ENCODE measurements at regions not wholly inside any gene's neighbourhood (a gene's known extent, or its start where the extent isn't known, plus 50 kb on each side); places are given as distances from the start of the nearest gene placed in this dataset.

DNA sequence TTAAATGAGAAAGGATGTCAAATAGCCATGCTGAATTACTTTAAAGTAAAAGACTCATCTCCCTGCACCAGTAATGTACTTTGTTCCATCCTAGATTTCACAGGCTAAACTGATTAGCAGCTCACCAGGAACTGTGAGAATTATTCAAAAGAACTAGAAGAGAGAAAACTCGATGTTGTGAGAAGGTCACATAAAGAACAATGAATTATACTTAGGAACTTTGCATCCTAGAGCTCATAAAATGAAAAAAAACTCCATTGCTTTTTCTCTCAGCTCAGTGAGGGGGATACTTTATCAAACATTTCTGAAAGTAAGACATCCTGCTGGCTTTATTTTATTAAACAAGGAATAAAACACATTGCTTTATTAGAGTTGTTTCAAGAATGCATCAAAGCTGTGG, 278.5 kb downstream of the MRPL39 start:
- Mint-ChIP-seq H3K27me3 (no peaks in the 10 kb centered on the region), H3K4me1 (ENCODE audit: low read depth) (no peaks in the 10 kb centered on the region), H3K9me3 (no peaks in the 10 kb centered on the region), H3K4me3 (no peak overlapping the region), H3K27ac (no peak overlapping the region), H3K36me3 (ENCODE audit: low read depth) (no peaks in the 10 kb centered on the region)

GRCh38 chr21:25326181-25326580, 281.1 kb downstream of the MRPL39 start:
- H3K27ac Mint-ChIP-seq, result no peak overlapping the region
- H3K4me1 Mint-ChIP-seq (ENCODE audit: low read depth), result no peaks in the 10 kb centered on the region
- no peak overlapping the region for H3K4me3 Mint-ChIP-seq
- H3K9me3 Mint-ChIP-seq, result no peaks in the 10 kb centered on the region
- no peaks in the 10 kb centered on the region for H3K36me3 Mint-ChIP-seq (ENCODE audit: low read depth)
- peaks cover 6% of the 10 kb centered on the region for H3K27me3 Mint-ChIP-seq

DNA sequence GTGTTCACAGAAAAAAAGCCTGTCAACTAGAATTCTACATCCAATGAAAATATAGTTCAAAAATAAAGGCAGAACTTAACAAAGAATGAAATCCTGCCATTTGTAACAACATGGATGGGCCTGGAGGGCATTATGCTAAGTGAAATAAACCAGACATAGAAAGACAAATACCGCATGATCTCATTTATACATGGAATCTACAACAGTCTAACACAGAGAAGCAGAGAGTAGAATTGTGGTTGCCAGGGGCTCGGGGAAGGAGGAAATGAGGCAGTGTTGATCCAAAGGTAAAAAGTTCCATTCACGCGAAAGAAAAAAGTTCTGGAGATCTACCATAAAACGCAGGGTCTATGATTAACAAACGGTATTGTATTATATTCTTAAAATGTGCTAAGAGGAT, 282.6 kb downstream of the MRPL39 start:
- peaks cover 10% of the 10 kb centered on the region for H3K27me3 Mint-ChIP-seq
- H3K4me3 Mint-ChIP-seq, result no peak overlapping the region
- no peaks in the 10 kb centered on the region for H3K4me1 Mint-ChIP-seq (ENCODE audit: low read depth)
- no peak overlapping the region for H3K27ac Mint-ChIP-seq
- H3K9me3 Mint-ChIP-seq, result no peaks in the 10 kb centered on the region
- H3K36me3 Mint-ChIP-seq (ENCODE audit: low read depth), result no peaks in the 10 kb centered on the region

- Mint-ChIP-seq H3K27me3 (peaks cover 10% of the 10 kb centered on the region), H3K4me3 (no peak overlapping the region), H3K36me3 (ENCODE audit: low read depth) (no peaks in the 10 kb centered on the region), H3K27ac (no peak overlapping the region), H3K9me3 (no peaks in the 10 kb centered on the region), H3K4me1 (ENCODE audit: low read depth) (no peaks in the 10 kb centered on the region)
These were observed 283.8 kb downstream of the MRPL39 start for GRCh38 chr21:25323356-25323949.

DNA sequence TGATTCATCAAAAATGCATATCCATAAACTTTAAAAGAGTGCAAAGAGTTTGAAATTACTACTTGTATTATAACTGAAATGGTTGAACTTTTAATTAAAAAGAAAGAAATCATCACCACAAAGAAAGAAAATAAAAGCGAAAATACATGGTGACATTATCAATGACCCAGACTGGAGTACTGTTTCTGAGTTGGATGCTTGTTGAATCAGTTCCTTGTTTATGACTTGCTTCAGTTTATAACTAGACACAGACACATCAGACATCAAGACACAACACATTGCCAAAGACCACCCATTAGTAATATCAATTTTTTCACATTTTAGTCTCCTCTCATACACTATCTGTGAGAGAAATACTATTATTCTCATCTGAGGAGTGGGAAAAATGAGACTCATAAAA, 293.0 kb downstream of the MRPL39 start:
- Mint-ChIP-seq H3K9me3 (no peaks in the 10 kb centered on the region), H3K27me3 (peaks cover 6% of the 10 kb centered on the region), H3K36me3 (ENCODE audit: low read depth) (no peaks in the 10 kb centered on the region), H3K4me3 (no peak overlapping the region), H3K4me1 (ENCODE audit: low read depth) (peaks cover 5% of the 10 kb centered on the region), H3K27ac (no peak overlapping the region)

DNA sequence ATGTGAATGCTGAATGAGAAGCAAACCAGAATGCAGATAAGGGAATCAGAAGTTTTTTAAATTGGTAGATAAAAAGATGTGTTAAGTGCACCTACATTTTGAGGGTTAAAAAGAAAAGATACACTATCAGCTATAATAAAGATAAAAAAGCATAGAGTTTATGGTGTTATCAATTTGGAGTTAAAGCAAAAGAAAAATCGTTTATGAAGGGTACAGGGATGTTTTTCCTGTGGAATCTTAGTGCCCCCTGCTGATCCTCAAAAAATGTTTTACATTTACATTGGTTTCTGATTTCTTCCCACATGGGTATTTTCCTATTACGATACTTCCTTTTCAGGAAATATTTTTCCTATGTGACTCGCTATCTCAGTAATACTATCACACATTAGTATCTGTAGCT, 293.5 kb downstream of the MRPL39 start:
- Mint-ChIP-seq H3K4me3 (no peak overlapping the region), H3K27me3 (peaks cover 6% of the 10 kb centered on the region), H3K27ac (no peak overlapping the region), H3K9me3 (peaks cover 3% of the 10 kb centered on the region), H3K36me3 (ENCODE audit: low read depth) (no peaks in the 10 kb centered on the region), H3K4me1 (ENCODE audit: low read depth) (peaks cover 5% of the 10 kb centered on the region)

- Mint-ChIP-seq H3K27ac (no peak overlapping the region), H3K36me3 (ENCODE audit: low read depth) (no peaks in the 10 kb centered on the region), H3K27me3 (no peaks in the 10 kb centered on the region), H3K4me1 (ENCODE audit: low read depth) (no peaks in the 10 kb centered on the region), H3K9me3 (peaks cover 8% of the 10 kb centered on the region), H3K4me3 (no peak overlapping the region)
These were observed 299.8 kb downstream of the MRPL39 start for GRCh38 chr21:25307489-25307888.

DNA sequence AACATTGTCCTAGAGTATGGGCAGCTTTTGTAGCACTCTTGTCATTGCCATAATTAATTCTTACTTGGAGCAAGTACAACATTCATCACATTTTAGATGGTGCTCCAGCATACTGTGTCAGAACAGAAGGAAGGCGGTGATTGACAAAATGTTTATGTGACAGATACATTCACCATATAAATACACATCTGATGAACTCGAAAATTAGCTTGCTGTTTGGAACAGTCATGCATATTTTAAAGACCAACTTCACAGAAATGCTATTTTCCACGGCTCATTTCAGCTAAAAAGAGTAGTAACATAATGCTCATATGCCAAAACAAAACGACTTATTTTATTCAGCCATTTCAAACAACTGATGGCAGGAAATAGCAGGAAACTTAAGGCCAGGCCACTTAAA, 302.7 kb downstream of the MRPL39 start:
- no peaks in the 10 kb centered on the region for H3K36me3 Mint-ChIP-seq (ENCODE audit: low read depth)
- peaks cover 8% of the 10 kb centered on the region for H3K9me3 Mint-ChIP-seq
- H3K4me3 Mint-ChIP-seq, result no peak overlapping the region
- no peaks in the 10 kb centered on the region for H3K27me3 Mint-ChIP-seq
- peaks cover 7% of the 10 kb centered on the region for H3K4me1 Mint-ChIP-seq (ENCODE audit: low read depth)
- H3K27ac Mint-ChIP-seq, result no peak overlapping the region

DNA sequence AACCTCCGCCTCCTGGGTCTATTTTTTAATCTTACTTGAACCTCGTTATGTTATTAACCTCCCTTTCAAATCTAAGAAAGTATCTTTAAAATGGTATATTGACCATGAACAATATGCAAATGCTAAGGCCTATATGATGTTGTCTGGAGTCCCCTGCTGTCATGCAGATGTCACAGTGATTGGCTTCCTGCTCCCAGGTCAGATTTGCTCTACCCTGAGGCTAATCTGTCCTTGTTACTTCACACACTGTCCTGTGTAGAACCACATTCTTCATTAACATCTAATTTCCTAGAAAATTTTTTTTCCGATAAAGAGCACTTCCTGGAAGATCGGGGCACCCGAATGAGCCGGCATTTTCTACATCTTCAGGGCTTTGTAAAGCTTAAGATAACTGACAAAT, 306.6 kb downstream of the MRPL39 start:
- Mint-ChIP-seq H3K4me3 (no peak overlapping the region), H3K36me3 (ENCODE audit: low read depth) (no peaks in the 10 kb centered on the region), H3K27ac (no peak overlapping the region), H3K4me1 (ENCODE audit: low read depth) (peaks cover 24% of the 10 kb centered on the region), H3K9me3 (peaks cover under 1% of the 10 kb centered on the region), H3K27me3 (no peaks in the 10 kb centered on the region)

GRCh38 chr21:25298512-25299491, 308.5 kb downstream of the MRPL39 start:
- Mint-ChIP-seq H3K4me3 (no peak overlapping the region), H3K9me3 (no peaks in the 10 kb centered on the region), H3K36me3 (ENCODE audit: low read depth) (no peaks in the 10 kb centered on the region), H3K4me1 (ENCODE audit: low read depth) (peaks cover 24% of the 10 kb centered on the region), H3K27me3 (peaks cover 4% of the 10 kb centered on the region), H3K27ac (peak overlapping the region; percentile 27)

GRCh38 chr21:25297117-25297516, 310.2 kb downstream of the MRPL39 start:
- no peak overlapping the region for H3K4me3 Mint-ChIP-seq

GRCh38 chr21:25296252-25296651, 311.0 kb downstream of the MRPL39 start:
- H3K27me3 Mint-ChIP-seq, result peaks cover 4% of the 10 kb centered on the region
- H3K4me3 Mint-ChIP-seq, result no peak overlapping the region
- no peaks in the 10 kb centered on the region for H3K36me3 Mint-ChIP-seq (ENCODE audit: low read depth)
- peaks cover 24% of the 10 kb centered on the region for H3K4me1 Mint-ChIP-seq (ENCODE audit: low read depth)
- H3K9me3 Mint-ChIP-seq, result no peaks in the 10 kb centered on the region
- H3K27ac Mint-ChIP-seq, result no peak overlapping the region

More at GRCh38 chr21:25297117-25297516, 310.2 kb downstream of the MRPL39 start:
- Mint-ChIP-seq H3K4me1 (ENCODE audit: low read depth) (peaks cover 24% of the 10 kb centered on the region), H3K27me3 (peaks cover 4% of the 10 kb centered on the region), H3K36me3 (ENCODE audit: low read depth) (no peaks in the 10 kb centered on the region), H3K9me3 (no peaks in the 10 kb centered on the region), H3K27ac (no peak overlapping the region)

DNA sequence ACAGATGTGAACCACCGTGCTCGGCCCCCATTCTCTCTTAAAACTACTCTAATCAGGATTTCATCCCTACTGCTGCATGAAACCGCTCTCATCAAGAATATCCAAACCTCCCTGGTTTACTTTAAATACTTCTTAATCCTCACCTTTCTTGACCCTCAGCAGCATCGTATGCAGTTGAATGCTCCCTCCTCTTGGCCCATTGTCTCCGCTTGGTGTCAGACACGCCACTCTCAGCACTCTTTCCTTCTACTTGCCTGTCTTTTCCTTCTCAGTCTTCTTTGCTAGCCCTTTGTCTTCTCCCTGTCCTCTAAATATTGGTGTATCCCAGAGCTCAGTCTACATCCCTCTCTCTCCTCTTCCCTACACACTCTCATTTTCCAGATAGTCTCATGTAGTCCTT, 314.9 kb downstream of the MRPL39 start:
- H3K4me1 Mint-ChIP-seq (ENCODE audit: low read depth), result no peaks in the 10 kb centered on the region
- H3K27me3 Mint-ChIP-seq, result peaks cover 4% of the 10 kb centered on the region
- no peaks in the 10 kb centered on the region for H3K9me3 Mint-ChIP-seq
- no peaks in the 10 kb centered on the region for H3K36me3 Mint-ChIP-seq (ENCODE audit: low read depth)
- H3K27ac Mint-ChIP-seq, result no peak overlapping the region
- H3K4me3 Mint-ChIP-seq, result no peak overlapping the region

GRCh38 chr21:25283720-25284119, 323.6 kb downstream of the MRPL39 start:
- Mint-ChIP-seq H3K27me3 (peaks cover 4% of the 10 kb centered on the region), H3K27ac (no peak overlapping the region), H3K4me1 (ENCODE audit: low read depth) (peaks cover 2% of the 10 kb centered on the region), H3K36me3 (ENCODE audit: low read depth) (no peaks in the 10 kb centered on the region), H3K4me3 (no peak overlapping the region), H3K9me3 (no peaks in the 10 kb centered on the region)

GRCh38 chr21:25281134-25281533, 326.1 kb downstream of the MRPL39 start:
- Mint-ChIP-seq H3K4me1 (ENCODE audit: low read depth) (peaks cover 2% of the 10 kb centered on the region), H3K27me3 (peaks cover 4% of the 10 kb centered on the region), H3K27ac (no peak overlapping the region), H3K4me3 (no peak overlapping the region), H3K9me3 (no peaks in the 10 kb centered on the region), H3K36me3 (ENCODE audit: low read depth) (no peaks in the 10 kb centered on the region)

Data from stimulated activated naive CD8-positive, alpha-beta T cell treated with anti-CD3 and anti-CD28 coated beads, Interleukin-15, Interleukin-2, amounts not matched to agents 100 ng/mL and 50 ng/mL, for 24 hours (primary cell).